ENCODE measurements at regions not wholly inside any gene's neighbourhood (a gene's known extent, or its start where the extent isn't known, plus 50 kb on each side); places are given as distances from the start of the nearest gene placed in this dataset.

DNA sequence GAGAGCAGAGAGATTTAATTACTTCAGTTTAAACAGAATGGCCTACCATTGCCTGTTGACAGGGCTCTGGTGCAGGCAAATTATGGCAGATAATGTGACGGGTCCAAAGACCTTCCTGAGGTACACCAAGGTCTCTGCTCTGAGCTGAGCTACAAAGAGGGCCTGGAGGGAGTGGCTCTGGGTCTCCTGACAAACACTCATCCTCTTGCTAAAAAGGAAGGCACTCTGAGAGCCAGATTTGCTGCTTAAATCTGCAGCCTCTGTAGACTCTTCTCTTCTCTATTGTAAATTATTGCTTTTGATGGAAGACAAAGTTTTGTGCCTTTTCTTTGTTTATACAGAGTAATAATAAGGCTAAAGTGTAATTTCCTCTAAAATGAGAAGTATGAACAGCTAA is 529.5 kb upstream of the FZD8 start:
- no peak for TF ChIP-seq POLR2A (IDR thresholded peaks at IDR 0.05)
- TF ChIP-seq, protein P1, sequence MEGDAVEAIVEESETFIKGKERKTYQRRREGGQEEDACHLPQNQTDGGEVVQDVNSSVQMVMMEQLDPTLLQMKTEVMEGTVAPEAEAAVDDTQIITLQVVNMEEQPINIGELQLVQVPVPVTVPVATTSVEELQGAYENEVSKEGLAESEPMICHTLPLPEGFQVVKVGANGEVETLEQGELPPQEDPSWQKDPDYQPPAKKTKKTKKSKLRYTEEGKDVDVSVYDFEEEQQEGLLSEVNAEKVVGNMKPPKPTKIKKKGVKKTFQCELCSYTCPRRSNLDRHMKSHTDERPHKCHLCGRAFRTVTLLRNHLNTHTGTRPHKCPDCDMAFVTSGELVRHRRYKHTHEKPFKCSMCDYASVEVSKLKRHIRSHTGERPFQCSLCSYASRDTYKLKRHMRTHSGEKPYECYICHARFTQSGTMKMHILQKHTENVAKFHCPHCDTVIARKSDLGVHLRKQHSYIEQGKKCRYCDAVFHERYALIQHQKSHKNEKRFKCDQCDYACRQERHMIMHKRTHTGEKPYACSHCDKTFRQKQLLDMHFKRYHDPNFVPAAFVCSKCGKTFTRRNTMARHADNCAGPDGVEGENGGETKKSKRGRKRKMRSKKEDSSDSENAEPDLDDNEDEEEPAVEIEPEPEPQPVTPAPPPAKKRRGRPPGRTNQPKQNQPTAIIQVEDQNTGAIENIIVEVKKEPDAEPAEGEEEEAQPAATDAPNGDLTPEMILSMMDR (IDR thresholded peaks at IDR 0.05) = no peak

Measured in Peyer's patch (tissue), 4 donors.